NB4 (cell line): ENCODE measurements at regions not wholly inside any gene's neighbourhood (a gene's known extent, or its start where the extent isn't known, plus 50 kb on each side); places are given as distances from the start of the nearest gene placed in this dataset.

Experiments used
- MAX ChIP-seq: IDR thresholded peaks from 2 replicates; pipeline ENCODE4 v1.6.1; 2011; ENCODE audit warnings: low read depth, low read length
- MYC ChIP-seq: IDR thresholded peaks from 2 replicates; pipeline ENCODE4 v1.6.1; 2011; ENCODE audit warnings: low read depth, low read length
- POLR2A ChIP-seq: IDR thresholded peaks from 2 replicates; pipeline ENCODE4 v1.6.1; 2011; ENCODE audit warnings: mild to moderate bottlenecking; ENCODE audit not compliant: insufficient read length; ENCODE audit errors: extremely low read depth
- TF ChIP-seq, protein P1 (sequence below): IDR thresholded peaks from one replicate; pipeline ENCODE4 v1.5.1; 2012; ENCODE audit warnings: low read depth, low read length

DNA sequence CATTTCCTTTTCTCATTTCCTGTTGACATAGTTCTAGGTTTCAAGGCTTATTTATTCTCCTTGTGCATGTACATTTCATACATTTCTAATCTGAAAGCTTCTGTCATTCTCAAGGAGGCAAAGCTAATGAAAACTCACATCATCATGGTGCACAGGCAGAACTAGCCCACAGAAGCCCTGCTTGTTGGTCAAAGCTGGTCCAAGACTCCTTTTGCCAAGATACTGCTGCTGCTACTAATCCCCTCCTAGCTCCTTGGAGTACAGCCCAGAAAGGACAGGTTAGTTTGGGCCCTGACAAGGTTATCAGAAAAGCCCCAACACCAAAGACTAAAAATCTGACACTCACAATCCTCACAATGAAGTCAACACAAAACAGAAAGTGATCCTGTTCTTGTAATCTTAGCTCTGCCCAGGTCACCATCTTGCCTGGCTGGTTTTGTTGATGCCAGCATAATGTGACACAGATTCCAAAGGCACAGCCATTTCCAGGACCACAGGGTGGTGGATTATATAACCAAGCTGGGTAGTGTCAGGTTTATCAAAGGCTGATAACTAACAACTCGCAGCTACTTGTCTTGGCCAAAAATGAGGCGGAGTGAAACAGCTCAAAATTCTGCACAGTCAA, 417.4 kb downstream of the NDFIP2 start:
- TF ChIP-seq, protein P1, sequence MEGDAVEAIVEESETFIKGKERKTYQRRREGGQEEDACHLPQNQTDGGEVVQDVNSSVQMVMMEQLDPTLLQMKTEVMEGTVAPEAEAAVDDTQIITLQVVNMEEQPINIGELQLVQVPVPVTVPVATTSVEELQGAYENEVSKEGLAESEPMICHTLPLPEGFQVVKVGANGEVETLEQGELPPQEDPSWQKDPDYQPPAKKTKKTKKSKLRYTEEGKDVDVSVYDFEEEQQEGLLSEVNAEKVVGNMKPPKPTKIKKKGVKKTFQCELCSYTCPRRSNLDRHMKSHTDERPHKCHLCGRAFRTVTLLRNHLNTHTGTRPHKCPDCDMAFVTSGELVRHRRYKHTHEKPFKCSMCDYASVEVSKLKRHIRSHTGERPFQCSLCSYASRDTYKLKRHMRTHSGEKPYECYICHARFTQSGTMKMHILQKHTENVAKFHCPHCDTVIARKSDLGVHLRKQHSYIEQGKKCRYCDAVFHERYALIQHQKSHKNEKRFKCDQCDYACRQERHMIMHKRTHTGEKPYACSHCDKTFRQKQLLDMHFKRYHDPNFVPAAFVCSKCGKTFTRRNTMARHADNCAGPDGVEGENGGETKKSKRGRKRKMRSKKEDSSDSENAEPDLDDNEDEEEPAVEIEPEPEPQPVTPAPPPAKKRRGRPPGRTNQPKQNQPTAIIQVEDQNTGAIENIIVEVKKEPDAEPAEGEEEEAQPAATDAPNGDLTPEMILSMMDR, result no peak
- TF ChIP-seq MAX, result no peak
- TF ChIP-seq POLR2A, result no peak
- no peak for TF ChIP-seq MYC
